ENCODE measurements at regions not wholly inside any gene's neighbourhood (a gene's known extent, or its start where the extent isn't known, plus 50 kb on each side); places are given as distances from the start of the nearest gene placed in this dataset.

- no peak for TF ChIP-seq ZNF610 (tag by site-specific recombination; IDR thresholded peaks at IDR 0.05; ENCODE audit: borderline replicate concordance)
- no peak for TF ChIP-seq ZNF10 (tag by site-specific recombination; IDR thresholded peaks at IDR 0.05)
- no peak for TF ChIP-seq ZNF23 (tag by site-specific recombination; IDR thresholded peaks at IDR 0.05; ENCODE audit: borderline replicate concordance)
- no peak; the same call in 1 of the 2 replicates for TF ChIP-seq ZNF664 (tag by site-specific recombination; IDR thresholded peaks at IDR 0.05)
- no peak for TF ChIP-seq ZNF202 (tag by site-specific recombination; IDR thresholded peaks at IDR 0.05; ENCODE audit: borderline replicate concordance)
- no peak for TF ChIP-seq ZNF354C (tag by site-specific recombination; IDR thresholded peaks at IDR 0.05; ENCODE audit: borderline replicate concordance, low read depth)
- TF ChIP-seq ZNF335 (tag by site-specific recombination; conservative IDR thresholded peaks at IDR 0.05) = no peak
- TF ChIP-seq, protein P1, sequence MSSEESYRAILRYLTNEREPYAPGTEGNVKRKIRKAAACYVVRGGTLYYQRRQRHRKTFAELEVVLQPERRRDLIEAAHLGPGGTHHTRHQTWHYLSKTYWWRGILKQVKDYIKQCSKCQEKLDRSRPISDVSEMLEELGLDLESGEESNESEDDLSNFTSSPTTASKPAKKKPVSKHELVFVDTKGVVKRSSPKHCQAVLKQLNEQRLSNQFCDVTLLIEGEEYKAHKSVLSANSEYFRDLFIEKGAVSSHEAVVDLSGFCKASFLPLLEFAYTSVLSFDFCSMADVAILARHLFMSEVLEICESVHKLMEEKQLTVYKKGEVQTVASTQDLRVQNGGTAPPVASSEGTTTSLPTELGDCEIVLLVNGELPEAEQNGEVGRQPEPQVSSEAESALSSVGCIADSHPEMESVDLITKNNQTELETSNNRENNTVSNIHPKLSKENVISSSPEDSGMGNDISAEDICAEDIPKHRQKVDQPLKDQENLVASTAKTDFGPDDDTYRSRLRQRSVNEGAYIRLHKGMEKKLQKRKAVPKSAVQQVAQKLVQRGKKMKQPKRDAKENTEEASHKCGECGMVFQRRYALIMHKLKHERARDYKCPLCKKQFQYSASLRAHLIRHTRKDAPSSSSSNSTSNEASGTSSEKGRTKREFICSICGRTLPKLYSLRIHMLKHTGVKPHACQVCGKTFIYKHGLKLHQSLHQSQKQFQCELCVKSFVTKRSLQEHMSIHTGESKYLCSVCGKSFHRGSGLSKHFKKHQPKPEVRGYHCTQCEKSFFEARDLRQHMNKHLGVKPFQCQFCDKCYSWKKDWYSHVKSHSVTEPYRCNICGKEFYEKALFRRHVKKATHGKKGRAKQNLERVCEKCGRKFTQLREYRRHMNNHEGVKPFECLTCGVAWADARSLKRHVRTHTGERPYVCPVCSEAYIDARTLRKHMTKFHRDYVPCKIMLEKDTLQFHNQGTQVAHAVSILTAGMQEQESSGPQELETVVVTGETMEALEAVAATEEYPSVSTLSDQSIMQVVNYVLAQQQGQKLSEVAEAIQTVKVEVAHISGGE (tag by site-specific recombination; conservative IDR thresholded peaks at IDR 0.05; ENCODE audit: low read depth) = peak; percentile 56
- TF ChIP-seq ZNF426 (tag by site-specific recombination; IDR thresholded peaks at IDR 0.05) = peak; percentile 52
- TF ChIP-seq ZNF433 (tag by site-specific recombination; IDR thresholded peaks at IDR 0.05; ENCODE audit: low read depth) = no peak
- peak; percentile 60; the same call in 1 of the 2 replicates for TF ChIP-seq ZNF394 (tag by site-specific recombination; IDR thresholded peaks at IDR 0.05; ENCODE audit: borderline replicate concordance)
- TF ChIP-seq BCL11A (tag by site-specific recombination; IDR thresholded peaks at IDR 0.05; ENCODE audit: low read depth) = no peak
- TF ChIP-seq ZNF155 (tag by site-specific recombination; IDR thresholded peaks at IDR 0.05) = no peak
- TF ChIP-seq ZSCAN4 (tag by site-specific recombination; IDR thresholded peaks at IDR 0.05) = no peak
- TF ChIP-seq, protein P2, sequence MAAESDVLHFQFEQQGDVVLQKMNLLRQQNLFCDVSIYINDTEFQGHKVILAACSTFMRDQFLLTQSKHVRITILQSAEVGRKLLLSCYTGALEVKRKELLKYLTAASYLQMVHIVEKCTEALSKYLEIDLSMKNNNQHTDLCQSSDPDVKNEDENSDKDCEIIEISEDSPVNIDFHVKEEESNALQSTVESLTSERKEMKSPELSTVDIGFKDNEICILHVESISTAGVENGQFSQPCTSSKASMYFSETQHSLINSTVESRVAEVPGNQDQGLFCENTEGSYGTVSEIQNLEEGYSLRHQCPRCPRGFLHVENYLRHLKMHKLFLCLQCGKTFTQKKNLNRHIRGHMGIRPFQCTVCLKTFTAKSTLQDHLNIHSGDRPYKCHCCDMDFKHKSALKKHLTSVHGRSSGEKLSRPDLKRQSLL (tag by site-specific recombination; IDR thresholded peaks at IDR 0.05) = no peak
- no peak for TF ChIP-seq ZNF76 (tag by site-specific recombination; IDR thresholded peaks at IDR 0.05; ENCODE audit: borderline replicate concordance, low read depth)
- TF ChIP-seq SP7 (tag by site-specific recombination; IDR thresholded peaks at IDR 0.05) = no peak
- TF ChIP-seq ZNF302 (tag by site-specific recombination; IDR thresholded peaks at IDR 0.05; ENCODE audit: low read depth) = no peak
- TF ChIP-seq ZNF266 (tag by site-specific recombination; IDR thresholded peaks at IDR 0.05; ENCODE audit: low read depth) = peak; percentile 40; the same call in 1 of the 2 replicates
- no peak for TF ChIP-seq ZNF544 (tag by site-specific recombination; IDR thresholded peaks at IDR 0.05)
- TF ChIP-seq HOXA7 (CRISPR knock-in tag; IDR thresholded peaks at IDR 0.05; ENCODE audit: borderline replicate concordance) = no peak
- peak; percentile 73 for TF ChIP-seq ZNF140 (tag by site-specific recombination; IDR thresholded peaks at IDR 0.05)
- peak; percentile 72 for TF ChIP-seq ZNF555 (tag by site-specific recombination; conservative IDR thresholded peaks at IDR 0.05)
- TF ChIP-seq ZNF623 (tag by site-specific recombination; IDR thresholded peaks at IDR 0.05) = peak; percentile 39; the same call in 1 of the 2 replicates
- TF ChIP-seq ZNF416 (tag by site-specific recombination; IDR thresholded peaks at IDR 0.05) = no peak
- TF ChIP-seq ZSCAN30 (tag by site-specific recombination; IDR thresholded peaks at IDR 0.05) = no peak
- TF ChIP-seq ZFHX2 (tag by site-specific recombination; conservative IDR thresholded peaks at IDR 0.05) = no peak
- TF ChIP-seq SCRT2 (tag by site-specific recombination; IDR thresholded peaks at IDR 0.05) = no peak
- no peak for TF ChIP-seq KLF8 (tag by site-specific recombination; IDR thresholded peaks at IDR 0.05)
- TF ChIP-seq, protein P3, sequence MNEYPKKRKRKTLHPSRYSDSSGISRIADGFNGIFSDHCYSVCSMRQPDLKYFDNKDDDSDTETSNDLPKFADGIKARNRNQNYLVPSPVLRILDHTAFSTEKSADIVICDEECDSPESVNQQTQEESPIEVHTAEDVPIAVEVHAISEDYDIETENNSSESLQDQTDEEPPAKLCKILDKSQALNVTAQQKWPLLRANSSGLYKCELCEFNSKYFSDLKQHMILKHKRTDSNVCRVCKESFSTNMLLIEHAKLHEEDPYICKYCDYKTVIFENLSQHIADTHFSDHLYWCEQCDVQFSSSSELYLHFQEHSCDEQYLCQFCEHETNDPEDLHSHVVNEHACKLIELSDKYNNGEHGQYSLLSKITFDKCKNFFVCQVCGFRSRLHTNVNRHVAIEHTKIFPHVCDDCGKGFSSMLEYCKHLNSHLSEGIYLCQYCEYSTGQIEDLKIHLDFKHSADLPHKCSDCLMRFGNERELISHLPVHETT (tag by site-specific recombination; IDR thresholded peaks at IDR 0.05) = no peak
- no peak for TF ChIP-seq ZNF837 (tag by site-specific recombination; IDR thresholded peaks at IDR 0.05)
- no peak for TF ChIP-seq ZBTB7A (tag by site-specific recombination; IDR thresholded peaks at IDR 0.05; ENCODE audit: low read depth)
- TF ChIP-seq ZBTB8A (tag by site-specific recombination; IDR thresholded peaks at IDR 0.05) = peak; percentile 37; the same call in 1 of the 2 replicates
Observed at GRCh38 chr2:18247282-18248110, 313.0 kb downstream of the RDH14 start (continued).

Measured in HEK293 (cell line).